A673 (cell line): ENCODE measurements at regions not wholly inside any gene's neighbourhood (a gene's known extent, or its start where the extent isn't known, plus 50 kb on each side); places are given as distances from the start of the nearest gene placed in this dataset.
"Not testable (repeated sequence)": the region's sequence is repeated elsewhere in the genome, so short reads cannot be mapped to it uniquely, and the experiment has no call there.

Source experiments
- CTCF ChIP-seq: fragments of 300-800, 200-600 bp; sonication (generic); conservative IDR thresholded peaks from 2 replicates; pipeline ENCODE4 v1.5.1; 2017; ENCODE audit warnings: low read depth, mild to moderate bottlenecking, antibody characterized with exemption, low read length, moderate library complexity, mixed read lengths
- EZH2 ChIP-seq: fragments of 200-600 bp; sonication (generic); IDR thresholded peaks from 2 replicates; pipeline ENCODE4 v1.6.1; 2017; ENCODE audit warnings: borderline replicate concordance, low read depth, mild to moderate bottlenecking, mixed read lengths, antibody characterized with exemption, low read length; ENCODE audit not compliant: poor library complexity, severe bottlenecking

DNA sequence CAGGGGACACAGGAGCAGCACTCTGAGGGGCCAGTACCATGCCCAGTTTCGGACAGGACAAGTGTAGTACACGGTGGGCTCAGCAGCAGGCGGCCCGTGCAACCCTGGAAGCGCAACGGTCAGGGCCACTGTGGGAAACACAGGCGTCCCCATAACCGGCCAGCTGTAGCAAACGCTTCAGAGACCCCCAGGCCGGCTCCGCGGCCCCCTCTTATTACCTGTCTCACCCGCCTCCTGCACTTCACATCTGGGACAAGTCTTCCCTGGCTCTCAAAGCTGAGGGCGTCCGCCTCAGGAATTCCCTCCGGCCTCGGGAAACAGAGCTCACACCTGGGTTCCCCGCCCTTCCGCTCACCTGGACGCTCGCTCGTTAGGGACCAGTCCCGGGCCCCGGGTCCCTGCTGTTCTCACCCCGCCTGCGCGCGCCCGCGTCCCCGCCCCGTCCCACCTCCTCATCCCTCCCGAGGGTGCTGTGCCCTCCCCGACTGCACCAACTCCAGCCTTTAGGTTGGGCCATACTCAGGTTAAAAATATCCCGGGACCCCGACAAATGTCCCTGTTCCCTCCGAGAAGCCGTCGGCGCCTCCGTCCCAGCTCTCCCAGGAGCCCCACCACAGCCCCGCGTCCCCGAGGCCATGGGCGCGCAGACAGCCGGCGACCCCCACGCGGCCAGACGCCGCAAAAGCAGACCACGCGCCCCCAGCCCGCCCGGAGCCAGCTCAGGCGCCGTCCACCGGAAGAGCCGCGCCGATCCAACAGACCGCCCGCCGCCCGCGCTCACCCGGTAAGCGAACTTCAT is 5367.3 kb upstream of the TPTE start:
- TF ChIP-seq CTCF, EZH2: not testable (repeated sequence)
